ENCODE measurements at regions not wholly inside any gene's neighbourhood (a gene's known extent, or its start where the extent isn't known, plus 50 kb on each side); places are given as distances from the start of the nearest gene placed in this dataset.

DNA sequence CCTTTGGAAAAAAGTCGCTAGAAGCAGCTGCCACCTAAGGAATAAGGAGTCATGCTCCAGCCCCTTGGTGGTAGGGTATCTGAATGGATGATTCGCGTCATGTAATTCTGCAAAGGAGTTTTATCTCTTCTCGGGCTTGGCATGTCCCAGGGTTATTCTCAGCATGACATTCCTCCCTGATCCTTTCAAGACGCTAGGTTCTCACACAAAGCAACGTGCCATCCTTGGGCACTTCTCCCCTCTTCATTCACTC, 355.6 kb downstream of the MYCN start:
- no peaks in the 10 kb centered on the region for H3K27me3 ChIP-seq (ENCODE audit: insufficient read depth, low read length)
- no peaks in the 10 kb centered on the region for H3K4me1 ChIP-seq (ENCODE audit: insufficient read depth, low read length)
- no peak overlapping the region for H3K4me3 ChIP-seq (ENCODE audit: low read length)
- H3K9me3 ChIP-seq (ENCODE audit: low read depth, low read length), result no peaks in the 10 kb centered on the region

DNA sequence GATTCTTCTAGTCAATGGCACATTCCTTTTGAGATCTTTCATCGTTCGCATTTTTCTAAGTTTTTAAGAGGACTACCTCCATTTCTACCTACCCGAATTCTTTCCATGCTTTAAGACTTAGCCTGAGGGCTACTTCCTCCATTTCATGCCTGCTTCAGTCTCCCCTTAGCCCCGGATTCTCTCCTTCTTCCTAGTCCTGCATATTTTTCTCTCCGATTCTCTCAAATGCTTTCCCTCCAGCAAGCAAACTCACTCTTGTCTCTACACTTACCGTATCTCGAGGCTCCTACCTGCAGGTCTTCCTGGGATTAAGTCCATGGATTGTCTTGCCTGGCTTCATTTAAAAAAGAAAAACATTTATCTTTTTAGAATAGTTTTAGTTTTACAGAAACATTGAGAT, 354.4 kb downstream of the MYCN start:
- no peaks in the 10 kb centered on the region for H3K27me3 ChIP-seq (ENCODE audit: insufficient read depth, low read length)
- H3K9me3 ChIP-seq (ENCODE audit: low read depth, low read length), result no peaks in the 10 kb centered on the region
- H3K4me3 ChIP-seq (ENCODE audit: low read length), result no peak overlapping the region
- H3K4me1 ChIP-seq (ENCODE audit: insufficient read depth, low read length), result no peaks in the 10 kb centered on the region

DNA sequence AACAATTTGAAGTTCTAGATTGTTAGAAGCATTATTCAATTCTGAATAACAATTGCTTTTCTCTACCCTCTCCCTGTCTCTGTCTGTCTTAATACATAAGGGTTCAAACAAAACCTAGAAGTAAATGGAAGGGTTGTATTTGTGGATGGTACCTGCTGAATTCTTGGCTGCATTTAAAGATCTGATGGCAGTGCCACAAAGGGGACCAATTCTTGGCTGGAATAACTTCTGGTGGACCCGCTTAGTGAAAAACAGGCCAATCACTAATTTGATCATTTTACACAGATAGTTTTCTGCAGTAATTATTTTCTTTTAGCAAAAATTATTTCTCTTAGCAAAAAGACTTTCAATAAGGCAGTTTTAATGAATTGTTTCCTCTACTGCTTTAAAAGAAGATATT, 353.5 kb downstream of the MYCN start:
- H3K9me3 ChIP-seq (ENCODE audit: low read depth, low read length), result no peaks in the 10 kb centered on the region
- no peaks in the 10 kb centered on the region for H3K4me1 ChIP-seq (ENCODE audit: insufficient read depth, low read length)
- no peaks in the 10 kb centered on the region for H3K27me3 ChIP-seq (ENCODE audit: insufficient read depth, low read length)
- no peak overlapping the region for H3K4me3 ChIP-seq (ENCODE audit: low read length)

DNA sequence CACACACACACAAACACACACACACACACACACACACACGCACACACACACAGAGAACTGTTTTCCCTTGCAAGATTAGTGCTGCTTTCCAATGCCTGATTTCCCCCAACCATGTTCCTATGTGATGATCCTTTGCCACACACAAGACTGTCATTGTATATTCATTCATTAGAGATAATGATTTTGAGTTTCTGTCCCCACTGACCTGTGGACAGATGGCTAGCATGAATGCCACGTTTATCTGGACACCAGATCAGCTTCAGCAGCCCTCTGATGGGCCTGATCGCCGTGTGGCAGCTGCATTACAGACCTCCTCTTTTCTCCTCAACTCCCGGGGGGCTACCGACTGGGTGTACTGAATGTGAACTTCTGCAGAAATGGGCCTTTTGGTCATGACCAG, 353.0 kb downstream of the MYCN start:
- H3K9me3 ChIP-seq (ENCODE audit: low read depth, low read length), result no peaks in the 10 kb centered on the region
- no peaks in the 10 kb centered on the region for H3K27me3 ChIP-seq (ENCODE audit: insufficient read depth, low read length)
- H3K4me3 ChIP-seq (ENCODE audit: low read length), result no peak overlapping the region
- H3K4me1 ChIP-seq (ENCODE audit: insufficient read depth, low read length), result no peaks in the 10 kb centered on the region

- H3K27me3 ChIP-seq (ENCODE audit: insufficient read depth, low read length), result no peaks in the 10 kb centered on the region
- no peaks in the 10 kb centered on the region for H3K9me3 ChIP-seq (ENCODE audit: low read depth, low read length)
- no peaks in the 10 kb centered on the region for H3K4me1 ChIP-seq (ENCODE audit: insufficient read depth, low read length)
- no peak overlapping the region for H3K4me3 ChIP-seq (ENCODE audit: low read length)
Observed at GRCh38 chr2:16291731-16292550, 351.6 kb downstream of the MYCN start.

DNA sequence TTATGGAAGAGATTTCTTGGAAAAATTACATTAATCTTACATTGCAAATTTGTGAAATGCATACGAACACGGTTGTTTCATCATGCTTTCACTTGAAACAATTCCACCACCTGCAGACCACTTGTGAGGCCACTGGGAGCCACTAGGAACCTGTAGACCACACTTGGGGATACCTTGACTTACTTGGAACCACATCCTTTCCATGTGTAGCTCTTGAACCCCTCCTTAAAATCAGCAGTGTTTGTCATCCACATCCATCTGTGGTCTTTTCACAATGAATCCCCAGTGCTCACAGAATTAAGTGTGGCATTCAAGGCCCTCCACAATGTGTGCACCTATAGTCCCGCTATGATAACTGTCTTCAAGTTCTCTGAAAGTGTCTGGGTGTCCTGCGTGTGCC, 350.9 kb downstream of the MYCN start:
- no peaks in the 10 kb centered on the region for H3K4me1 ChIP-seq (ENCODE audit: insufficient read depth, low read length)
- H3K4me3 ChIP-seq (ENCODE audit: low read length), result no peak overlapping the region
- no peaks in the 10 kb centered on the region for H3K9me3 ChIP-seq (ENCODE audit: low read depth, low read length)
- H3K27me3 ChIP-seq (ENCODE audit: insufficient read depth, low read length), result no peaks in the 10 kb centered on the region

- Histone ChIP-seq H3K27me3 (ENCODE audit: insufficient read depth, low read length) (no peaks in the 10 kb centered on the region), H3K4me3 (ENCODE audit: low read length) (no peak overlapping the region), H3K9me3 (ENCODE audit: low read depth, low read length) (no peaks in the 10 kb centered on the region), H3K4me1 (ENCODE audit: insufficient read depth, low read length) (no peaks in the 10 kb centered on the region)
Observed at GRCh38 chr2:16290311-16291020, 350.1 kb downstream of the MYCN start.

GRCh38 chr2:16288371-16289112, 348.2 kb downstream of the MYCN start:
- Histone ChIP-seq H3K4me3 (ENCODE audit: low read length) (no peak overlapping the region), H3K27me3 (ENCODE audit: insufficient read depth, low read length) (no peaks in the 10 kb centered on the region), H3K9me3 (ENCODE audit: low read depth, low read length) (no peaks in the 10 kb centered on the region), H3K4me1 (ENCODE audit: insufficient read depth, low read length) (no peaks in the 10 kb centered on the region)

- Histone ChIP-seq H3K9me3 (ENCODE audit: low read depth, low read length) (no peaks in the 10 kb centered on the region), H3K4me3 (ENCODE audit: low read length) (no peak overlapping the region), H3K4me1 (ENCODE audit: insufficient read depth, low read length) (no peaks in the 10 kb centered on the region), H3K27me3 (ENCODE audit: insufficient read depth, low read length) (no peaks in the 10 kb centered on the region)
Observed at GRCh38 chr2:16287831-16288230, 347.5 kb downstream of the MYCN start.

- no peaks in the 10 kb centered on the region for H3K9me3 ChIP-seq (ENCODE audit: low read depth, low read length)
- H3K27me3 ChIP-seq (ENCODE audit: insufficient read depth, low read length), result no peaks in the 10 kb centered on the region
- no peaks in the 10 kb centered on the region for H3K4me1 ChIP-seq (ENCODE audit: insufficient read depth, low read length)
- no peak overlapping the region for H3K4me3 ChIP-seq (ENCODE audit: low read length)
Observed at GRCh38 chr2:16287281-16287680, 346.9 kb downstream of the MYCN start.

DNA sequence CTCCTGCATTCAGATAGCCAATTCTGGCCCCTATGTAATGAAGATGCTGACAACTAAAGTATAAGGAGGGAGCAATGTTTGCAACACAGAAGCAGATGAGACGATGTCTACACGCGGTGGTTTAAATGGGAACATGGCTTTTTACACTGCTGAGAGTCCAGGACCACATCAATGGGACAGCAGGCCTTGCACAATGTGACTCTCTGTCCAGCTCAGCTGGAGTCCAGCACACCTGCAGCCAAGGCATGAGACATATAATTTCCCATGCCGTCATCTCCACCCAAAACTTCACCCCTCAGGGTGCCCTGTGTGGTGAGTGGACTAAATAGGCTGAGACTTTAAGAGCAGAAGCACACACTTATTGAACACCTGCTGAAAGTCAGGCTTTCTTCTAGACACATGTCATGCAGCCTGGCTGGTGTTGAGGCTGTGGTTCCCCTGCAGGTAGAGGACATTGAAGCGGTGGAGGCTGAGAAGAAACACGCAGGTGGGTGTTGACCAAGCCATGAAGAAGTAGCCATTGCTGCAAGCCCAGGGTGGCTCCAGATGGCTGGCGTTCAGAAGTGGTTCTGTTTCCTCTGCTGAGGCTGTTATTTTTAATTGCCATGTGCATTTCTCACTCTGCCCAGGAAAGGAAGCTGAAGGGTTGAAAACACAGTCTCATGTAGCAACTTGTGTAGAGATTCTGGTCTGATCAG, 345.6 kb downstream of the MYCN start:
- Histone ChIP-seq H3K4me3 (ENCODE audit: low read length) (no peak overlapping the region), H3K27me3 (ENCODE audit: insufficient read depth, low read length) (no peaks in the 10 kb centered on the region), H3K9me3 (ENCODE audit: low read depth, low read length) (no peaks in the 10 kb centered on the region), H3K4me1 (ENCODE audit: insufficient read depth, low read length) (no peaks in the 10 kb centered on the region)

DNA sequence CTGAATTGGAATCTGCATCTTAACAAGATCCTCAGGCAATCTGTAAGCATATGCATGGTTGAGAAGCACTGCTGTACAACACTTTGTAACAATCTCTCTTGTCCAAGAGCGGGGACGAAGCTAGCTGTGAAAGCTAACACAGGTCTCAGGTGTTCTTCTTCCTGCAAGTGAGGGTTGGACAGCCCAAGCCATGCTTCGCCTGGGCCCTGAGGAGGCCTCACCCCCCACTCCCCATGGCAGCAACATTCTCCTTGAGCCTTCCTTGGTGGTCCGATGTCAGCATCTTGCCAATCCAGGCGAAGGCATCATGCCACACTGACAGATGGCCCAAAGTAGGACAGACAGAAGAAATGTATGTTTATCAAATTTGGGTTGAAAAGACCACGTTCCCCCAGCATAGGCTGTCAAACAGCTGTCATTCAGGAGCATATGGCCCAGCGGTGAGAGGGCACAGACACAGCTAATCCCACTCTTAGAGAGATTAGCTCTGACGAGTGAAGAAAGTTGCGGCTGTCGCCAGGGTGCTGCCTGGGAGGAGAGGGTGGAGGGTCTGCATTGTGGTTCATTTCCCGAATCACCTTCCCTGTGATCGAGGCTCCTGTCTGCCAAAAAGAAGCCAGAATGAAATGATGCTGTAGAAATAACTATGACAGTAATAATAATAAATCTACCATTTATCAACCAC, 344.7 kb downstream of the MYCN start:
- H3K4me1 ChIP-seq (ENCODE audit: insufficient read depth, low read length), result no peaks in the 10 kb centered on the region
- no peaks in the 10 kb centered on the region for H3K27me3 ChIP-seq (ENCODE audit: insufficient read depth, low read length)
- no peaks in the 10 kb centered on the region for H3K9me3 ChIP-seq (ENCODE audit: low read depth, low read length)
- no peak overlapping the region for H3K4me3 ChIP-seq (ENCODE audit: low read length)

- Histone ChIP-seq H3K4me3 (ENCODE audit: low read length) (no peak overlapping the region), H3K27me3 (ENCODE audit: insufficient read depth, low read length) (no peaks in the 10 kb centered on the region), H3K9me3 (ENCODE audit: low read depth, low read length) (no peaks in the 10 kb centered on the region), H3K4me1 (ENCODE audit: insufficient read depth, low read length) (no peaks in the 10 kb centered on the region)
Observed at GRCh38 chr2:16283071-16283850, 342.9 kb downstream of the MYCN start.

- Histone ChIP-seq H3K4me1 (ENCODE audit: insufficient read depth, low read length) (no peaks in the 10 kb centered on the region), H3K27me3 (ENCODE audit: insufficient read depth, low read length) (no peaks in the 10 kb centered on the region), H3K4me3 (ENCODE audit: low read length) (no peak overlapping the region), H3K9me3 (ENCODE audit: low read depth, low read length) (no peaks in the 10 kb centered on the region)
Observed at GRCh38 chr2:16282511-16282910, 342.2 kb downstream of the MYCN start.
